Skeletal muscle cell (primary cell): ENCODE measurements at regions not wholly inside any gene's neighbourhood (a gene's known extent, or its start where the extent isn't known, plus 50 kb on each side); places are given as distances from the start of the nearest gene placed in this dataset.

ENCODE experiments used
- DNase-seq: peaks from one replicate; pipeline ENCODE4 v3.0.0-alpha.2; 2010; ENCODE audit warnings: low read depth
- H3K4me3 ChIP-seq: 2 replicates; pipeline ENCODE4 v1.5.1; 2011; ENCODE audit warnings: low read depth, mild to moderate bottlenecking, control low read depth, low read length, moderate library complexity

DNA sequence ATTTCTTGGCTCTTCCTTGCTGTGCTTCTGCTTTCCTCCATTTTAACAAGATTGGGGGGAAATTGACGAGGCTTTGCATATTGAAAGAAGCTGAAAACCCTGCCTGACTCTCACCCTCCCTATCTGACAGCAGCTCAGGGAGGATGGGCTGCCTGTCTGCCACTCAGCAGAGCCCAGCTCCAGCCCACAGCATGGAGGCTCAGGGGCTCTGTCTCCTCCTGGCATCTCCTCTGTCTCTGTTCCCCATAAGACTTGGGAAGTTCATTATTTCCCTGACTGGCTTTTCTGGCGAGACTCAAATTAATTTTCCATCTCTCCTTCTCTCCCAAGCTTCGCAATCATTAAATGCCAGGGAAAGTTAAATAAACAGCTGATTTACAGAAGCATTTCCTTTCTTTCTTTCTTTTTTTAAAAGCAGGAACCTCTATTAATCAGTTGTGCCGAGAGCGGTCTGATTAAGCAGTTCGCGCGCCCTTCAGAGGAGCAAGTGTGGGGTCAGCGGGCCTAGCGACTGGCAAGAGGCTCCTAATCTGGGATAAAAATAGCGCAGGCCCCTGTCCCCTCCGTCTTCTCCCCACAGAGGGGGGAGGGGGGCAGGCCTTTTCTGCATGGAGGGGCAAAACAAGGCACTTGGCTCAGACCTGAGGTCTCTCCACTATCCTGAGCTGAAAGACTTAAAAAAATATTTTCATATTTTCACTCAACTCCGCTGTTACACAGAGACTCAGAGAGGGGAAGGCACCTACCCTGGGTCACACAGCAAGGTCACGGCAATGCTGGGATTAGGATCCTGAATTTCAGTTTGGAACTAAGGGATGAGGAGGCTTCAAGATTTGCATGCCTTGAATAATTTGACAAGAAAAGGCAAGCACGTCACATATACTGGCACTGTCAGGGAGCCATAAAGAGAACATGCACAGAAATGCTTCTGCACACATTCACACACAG lies 170.4 kb downstream of the ACTL8 start:
- H3K4me3 ChIP-seq, result no peak overlapping the region
- no peak for DNase-seq

DNA sequence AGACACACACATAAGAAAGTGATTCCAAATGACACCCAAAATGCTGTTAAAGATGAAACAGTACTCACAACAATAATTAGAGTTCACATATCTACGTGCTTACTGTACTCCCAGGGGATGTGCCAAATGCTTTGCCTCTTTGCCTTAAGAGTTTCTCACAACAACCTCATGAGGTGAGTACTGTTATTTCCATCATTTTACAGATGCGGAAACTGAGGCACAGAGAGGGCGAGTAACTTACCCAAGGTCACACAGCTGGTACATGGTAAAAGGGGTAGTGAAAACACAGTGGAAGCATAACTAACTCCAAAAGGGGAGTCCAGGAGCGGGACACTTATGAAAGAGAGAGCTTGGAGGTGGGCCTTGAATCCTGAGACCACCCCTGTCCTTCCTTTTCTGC lies 171.8 kb downstream of the ACTL8 start:
- DNase-seq, result no peak
- no peak overlapping the region for H3K4me3 ChIP-seq

DNA sequence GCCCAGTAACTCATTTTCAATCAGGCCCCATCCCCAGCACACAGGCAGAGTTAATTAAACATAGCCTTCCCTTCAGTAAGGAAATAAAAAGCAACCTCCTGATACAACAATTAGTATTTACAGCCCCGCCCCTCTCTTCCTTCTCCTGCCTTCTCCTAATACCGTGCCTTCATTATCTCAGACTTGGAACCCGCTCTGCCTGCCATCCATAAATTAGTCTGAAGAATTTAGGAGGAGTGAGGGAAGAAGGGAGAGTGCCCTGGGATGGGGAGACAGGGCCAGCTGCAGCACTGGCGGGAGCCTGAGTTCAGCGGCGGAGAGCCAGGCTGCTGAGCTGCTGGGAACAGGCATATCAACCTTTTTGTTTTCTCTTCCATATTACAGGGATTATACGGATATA lies 172.8 kb downstream of the ACTL8 start:
- DNase-seq, result no peak
- H3K4me3 ChIP-seq, result no peak overlapping the region

DNA sequence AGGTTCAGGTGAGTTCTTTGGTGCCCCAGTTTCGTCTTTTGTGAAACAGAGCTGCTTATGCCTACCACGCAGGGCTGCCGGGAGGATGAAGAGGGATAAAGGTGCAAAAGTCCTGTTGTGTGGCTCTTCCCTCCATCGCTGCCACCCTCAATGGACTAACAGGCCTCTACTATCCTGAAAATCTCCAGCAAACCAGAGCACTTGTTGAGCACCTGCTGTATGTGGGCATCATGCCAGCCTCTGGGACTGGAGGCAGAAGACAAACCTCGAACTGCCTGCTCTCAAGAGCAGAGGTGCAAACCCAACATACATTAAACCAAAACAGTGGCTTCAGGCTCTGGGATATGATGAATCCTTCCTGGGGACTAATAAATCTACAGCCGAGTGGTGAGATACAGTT lies 174.1 kb downstream of the ACTL8 start:
- no peak overlapping the region for H3K4me3 ChIP-seq
- no peak for DNase-seq

DNA sequence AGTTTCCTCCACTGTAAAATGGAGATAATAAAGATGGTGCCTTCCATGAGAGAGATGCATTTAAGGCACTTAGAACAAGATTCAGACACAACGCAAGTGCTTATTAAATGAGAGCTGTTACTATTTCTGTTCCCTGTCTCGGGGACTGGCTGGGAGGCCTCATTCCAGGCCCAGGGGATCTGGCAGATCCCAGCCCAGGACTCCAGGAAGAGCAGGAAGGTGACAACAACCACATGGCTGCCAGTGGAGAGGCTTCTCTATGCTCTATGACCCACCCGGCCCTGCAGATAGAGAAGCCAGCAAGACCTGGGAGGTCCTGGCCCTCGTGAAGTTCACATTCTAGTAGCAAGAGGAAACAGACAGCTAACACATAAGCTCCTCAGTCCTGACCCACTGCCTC lies 175.5 kb downstream of the ACTL8 start:
- H3K4me3 ChIP-seq, result no peak overlapping the region
- DNase-seq, result no peak

DNA sequence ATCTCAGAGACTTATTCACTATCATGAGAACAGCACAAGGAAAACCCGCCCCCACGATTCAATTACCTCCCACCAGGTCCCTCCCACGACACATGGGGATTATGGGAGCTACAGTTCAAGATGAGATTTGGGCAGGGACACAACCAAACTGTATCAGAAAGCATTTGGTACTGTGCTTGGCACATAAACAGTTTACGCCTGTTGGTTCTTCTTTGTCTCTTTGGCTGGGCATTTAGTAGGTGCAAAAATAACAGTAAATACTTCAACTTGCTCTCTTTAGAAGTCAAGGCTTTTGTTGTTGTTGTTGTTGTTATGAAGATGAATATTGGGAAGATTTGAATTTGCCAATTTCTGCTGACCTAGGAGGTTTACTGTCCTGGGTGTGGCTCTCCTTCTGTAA lies 175.4 kb upstream of the IGSF21 start:
- no peak for DNase-seq
- H3K4me3 ChIP-seq, result no peak overlapping the region

GRCh38 chr1:17933501-17933900 lies 174.1 kb upstream of the IGSF21 start:
- no peak overlapping the region for H3K4me3 ChIP-seq
- no peak for DNase-seq

DNA sequence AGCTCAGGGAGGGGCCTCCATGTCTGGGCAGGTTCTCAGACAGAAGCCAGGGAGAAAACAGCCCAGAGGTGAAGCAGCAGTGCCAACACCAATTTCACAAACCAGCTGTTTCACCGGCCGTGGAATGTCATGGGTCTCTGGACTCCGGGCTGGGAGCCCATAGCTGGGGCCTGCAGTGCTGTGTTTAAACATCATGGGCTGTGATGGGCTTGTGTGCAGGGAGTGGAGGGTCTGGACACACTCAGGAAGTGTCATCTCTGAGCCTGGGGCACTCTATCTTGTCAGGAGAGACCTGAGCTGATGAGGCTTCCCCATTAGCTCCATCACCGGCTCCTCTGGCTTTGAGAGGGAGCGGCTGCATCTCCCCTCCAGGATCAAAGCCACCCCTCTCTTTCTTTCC lies 173.6 kb upstream of the IGSF21 start:
- no peak for DNase-seq

DNA sequence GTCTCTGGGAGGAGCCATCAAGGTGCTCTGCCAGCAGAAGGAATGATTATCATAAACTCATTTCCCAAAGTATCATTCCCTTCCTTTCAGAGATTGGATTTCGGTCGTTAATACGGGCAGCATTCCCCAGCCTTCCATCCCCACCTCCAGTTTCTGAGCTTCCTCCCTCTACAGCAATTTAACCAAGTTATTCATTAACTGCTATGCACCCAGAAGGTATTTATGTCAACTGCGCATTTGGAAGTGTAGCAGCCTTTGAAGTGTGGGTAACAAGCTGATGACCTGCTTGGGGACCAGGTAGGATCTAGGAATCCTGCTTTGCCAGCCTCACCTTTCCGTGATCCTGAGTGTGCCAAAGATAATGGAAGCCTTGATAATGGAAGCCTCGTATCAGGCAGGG lies 172.4 kb upstream of the IGSF21 start:
- no peak for DNase-seq
- no peak overlapping the region for H3K4me3 ChIP-seq

More for the DNA sequence above, 173.6 kb upstream of the IGSF21 start:
- H3K4me3 ChIP-seq, result no peak overlapping the region

- DNase-seq, result no peak
- no peak overlapping the region for H3K4me3 ChIP-seq
Measured at GRCh38 chr1:17941431-17942189, 166.0 kb upstream of the IGSF21 start.

DNA sequence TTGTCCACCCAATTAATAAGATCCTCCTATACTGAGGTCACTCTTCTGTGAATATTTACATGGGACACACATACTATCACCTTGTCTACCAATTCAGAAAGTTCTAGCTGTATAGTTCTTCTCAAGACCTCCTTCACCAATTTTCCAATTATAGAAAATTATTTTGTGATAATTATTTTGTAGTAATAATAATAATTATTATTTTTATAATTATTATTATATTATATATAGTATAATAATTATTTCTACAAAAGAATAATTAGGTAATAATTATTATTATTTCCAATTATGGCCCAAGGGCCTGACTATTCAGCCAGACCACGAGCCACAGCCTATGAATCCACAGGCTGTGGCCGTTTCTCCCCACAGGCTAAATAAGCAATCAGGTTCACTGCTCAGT lies 164.1 kb upstream of the IGSF21 start:
- DNase-seq, result no peak
- no peak overlapping the region for H3K4me3 ChIP-seq

DNA sequence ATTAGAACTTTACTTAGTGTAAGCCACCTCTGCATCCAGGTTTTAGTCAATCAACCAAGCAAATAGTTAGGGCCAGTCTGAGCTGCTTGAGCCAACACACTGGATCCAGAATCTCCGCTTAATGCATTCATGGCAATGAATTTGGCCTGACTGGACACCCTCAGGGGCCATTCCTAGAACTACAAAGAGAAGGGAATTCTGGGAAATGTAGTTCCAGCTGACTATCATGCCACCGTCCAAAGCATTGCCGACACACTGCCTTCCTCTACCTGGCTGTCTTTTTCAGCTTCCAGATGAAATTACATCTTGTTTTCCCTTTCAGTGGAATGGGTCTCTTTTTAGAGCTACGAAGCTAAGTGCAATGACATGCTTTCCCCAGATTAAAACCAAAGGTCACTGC lies 163.0 kb upstream of the IGSF21 start:
- H3K4me3 ChIP-seq, result no peak overlapping the region
- no peak for DNase-seq

DNA sequence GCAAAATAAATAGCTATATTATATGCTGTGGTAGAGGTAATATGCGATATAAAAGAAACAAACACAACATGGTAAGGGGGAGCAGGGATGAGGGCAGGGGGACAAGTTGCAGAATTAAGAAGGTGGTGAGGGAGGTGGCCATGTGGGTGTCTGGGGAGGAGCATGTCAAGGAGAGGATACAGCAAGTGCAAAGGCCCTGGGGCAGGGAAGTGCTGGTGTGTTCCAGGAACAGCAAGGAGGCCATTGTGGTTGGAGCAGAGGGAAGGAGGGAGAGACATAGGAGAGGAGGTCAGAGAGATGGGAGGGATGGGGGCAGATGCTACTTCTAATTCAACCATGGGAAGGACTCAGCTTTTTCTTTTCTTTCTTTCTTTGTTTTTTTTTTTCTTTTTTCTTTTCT lies 161.2 kb upstream of the IGSF21 start:
- no peak overlapping the region for H3K4me3 ChIP-seq
- DNase-seq, result no peak

GRCh38 chr1:17948594-17948993 lies 159.0 kb upstream of the IGSF21 start:
- DNase-seq, result no peak
- no peak overlapping the region for H3K4me3 ChIP-seq

DNA sequence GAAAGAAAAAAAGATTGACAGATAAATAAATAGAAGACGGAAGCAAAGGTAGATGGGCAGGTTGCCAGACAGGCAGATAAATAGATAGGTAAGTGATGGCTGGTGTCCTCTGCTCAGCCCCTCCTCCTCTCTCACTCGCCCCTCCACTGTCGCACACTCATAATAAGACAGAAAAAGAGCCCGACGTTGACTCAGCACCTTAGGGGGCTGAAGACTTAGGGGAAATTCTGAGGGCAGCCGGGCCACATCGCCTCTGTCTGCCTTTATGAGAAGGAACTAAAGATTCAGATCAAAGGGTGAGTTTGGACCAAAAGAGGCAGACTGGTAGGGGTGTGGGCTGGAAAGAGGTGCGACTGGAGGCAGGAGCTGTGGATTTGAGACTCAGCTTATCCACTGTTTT lies 158.1 kb upstream of the IGSF21 start:
- H3K4me3 ChIP-seq, result no peak overlapping the region
- DNase-seq, result no peak

DNA sequence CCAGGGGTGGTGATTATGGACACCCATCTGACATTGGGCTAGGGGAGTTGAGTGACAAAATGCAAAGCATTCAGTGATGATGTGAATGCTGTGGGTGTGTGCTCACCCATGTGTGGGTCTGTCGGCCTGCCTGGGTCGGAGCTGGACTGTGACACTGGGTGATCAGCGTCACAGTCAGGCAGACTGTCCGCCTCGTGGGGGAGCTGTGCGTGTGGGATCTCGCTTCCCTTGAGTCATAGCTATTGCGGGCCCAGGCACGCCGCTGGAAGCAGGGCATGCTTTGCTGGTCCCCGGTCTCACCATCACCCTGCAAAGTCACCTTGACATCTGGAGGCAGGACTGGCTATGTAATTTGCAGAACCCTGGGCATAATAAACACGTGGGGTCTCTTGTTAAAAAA lies 156.9 kb upstream of the IGSF21 start:
- H3K4me3 ChIP-seq, result no peak overlapping the region
- DNase-seq, result no peak

- H3K4me3 ChIP-seq, result no peak overlapping the region
- no peak for DNase-seq
Measured at GRCh38 chr1:17952506-17952905, 155.1 kb upstream of the IGSF21 start.

GRCh38 chr1:17953921-17954320 lies 153.7 kb upstream of the IGSF21 start:
- DNase-seq, result no peak
- no peak overlapping the region for H3K4me3 ChIP-seq

GRCh38 chr1:17955302-17956285 lies 152.0 kb upstream of the IGSF21 start:
- DNase-seq, result no peak
- H3K4me3 ChIP-seq, result no peak overlapping the region
